ENCODE measurements at regions not wholly inside any gene's neighbourhood (a gene's known extent, or its start where the extent isn't known, plus 50 kb on each side); places are given as distances from the start of the nearest gene placed in this dataset.
"Not testable (repeated sequence)": the region's sequence is repeated elsewhere in the genome, so short reads cannot be mapped to it uniquely, and the experiment has no call there.

GRCh38 chr15:20657084-20657483 is 115.5 kb upstream of the GOLGA6L6 start:
- H3K4me3 ChIP-seq (ENCODE audit: low read depth, low read length) = no peak overlapping the region
- TF ChIP-seq, protein P1, sequence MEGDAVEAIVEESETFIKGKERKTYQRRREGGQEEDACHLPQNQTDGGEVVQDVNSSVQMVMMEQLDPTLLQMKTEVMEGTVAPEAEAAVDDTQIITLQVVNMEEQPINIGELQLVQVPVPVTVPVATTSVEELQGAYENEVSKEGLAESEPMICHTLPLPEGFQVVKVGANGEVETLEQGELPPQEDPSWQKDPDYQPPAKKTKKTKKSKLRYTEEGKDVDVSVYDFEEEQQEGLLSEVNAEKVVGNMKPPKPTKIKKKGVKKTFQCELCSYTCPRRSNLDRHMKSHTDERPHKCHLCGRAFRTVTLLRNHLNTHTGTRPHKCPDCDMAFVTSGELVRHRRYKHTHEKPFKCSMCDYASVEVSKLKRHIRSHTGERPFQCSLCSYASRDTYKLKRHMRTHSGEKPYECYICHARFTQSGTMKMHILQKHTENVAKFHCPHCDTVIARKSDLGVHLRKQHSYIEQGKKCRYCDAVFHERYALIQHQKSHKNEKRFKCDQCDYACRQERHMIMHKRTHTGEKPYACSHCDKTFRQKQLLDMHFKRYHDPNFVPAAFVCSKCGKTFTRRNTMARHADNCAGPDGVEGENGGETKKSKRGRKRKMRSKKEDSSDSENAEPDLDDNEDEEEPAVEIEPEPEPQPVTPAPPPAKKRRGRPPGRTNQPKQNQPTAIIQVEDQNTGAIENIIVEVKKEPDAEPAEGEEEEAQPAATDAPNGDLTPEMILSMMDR (IDR thresholded peaks at IDR 0.05; ENCODE audit: low read depth, low read length) = no peak

GRCh38 chr15:20652914-20653313 is 111.3 kb upstream of the GOLGA6L6 start:
- Histone ChIP-seq H3K27me3 (no peaks in the 10 kb centered on the region), H3K4me3 (ENCODE audit: low read depth, low read length) (no peak overlapping the region), H3K36me3 (no peaks in the 10 kb centered on the region), H3K4me1 (no peaks in the 10 kb centered on the region), H3K9me3 (no peaks in the 10 kb centered on the region; the same call in 1 of the 2 replicates)
- TF ChIP-seq, protein P1 (IDR thresholded peaks at IDR 0.05; ENCODE audit: low read depth, low read length) = no peak
- DNase-seq = no peak

More at GRCh38 chr15:20657084-20657483, 115.5 kb upstream of the GOLGA6L6 start:
- no peak for DNase-seq
- Histone ChIP-seq H3K27me3 (no peaks in the 10 kb centered on the region), H3K36me3 (no peaks in the 10 kb centered on the region), H3K9me3 (no peaks in the 10 kb centered on the region; the same call in 1 of the 2 replicates), H3K4me1 (no peaks in the 10 kb centered on the region)

DNA sequence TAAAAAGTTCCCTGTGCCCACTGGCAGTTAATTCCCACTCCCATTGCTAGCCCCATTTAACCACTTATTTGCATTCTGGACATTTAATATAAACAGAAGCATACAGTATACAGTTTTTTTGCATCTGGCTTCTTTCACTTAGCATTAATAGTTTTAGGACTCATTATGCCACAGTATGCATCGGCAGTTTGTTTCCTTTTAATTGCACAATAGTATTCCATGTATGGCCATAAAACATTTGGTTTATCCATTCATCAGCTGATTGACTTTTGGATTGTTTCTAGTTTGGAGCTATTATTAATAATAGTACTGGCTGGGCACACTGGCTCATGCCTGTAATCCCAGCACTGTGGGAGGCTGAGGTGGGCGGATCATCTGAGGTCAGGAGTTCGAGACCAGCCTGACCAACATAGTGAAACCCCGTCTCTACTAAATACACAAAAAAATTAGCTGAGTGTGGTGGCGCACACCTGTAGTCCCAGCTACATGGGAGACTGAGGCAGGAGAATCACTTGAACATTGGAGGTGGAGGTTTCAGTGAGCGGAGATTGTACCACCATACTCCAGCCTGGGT is 106.9 kb upstream of the GOLGA6L6 start:
- H3K36me3 ChIP-seq; H3K9me3 ChIP-seq; DNase-seq; H3K4me1 ChIP-seq; H3K4me3 ChIP-seq (ENCODE audit: low read depth, low read length): not testable (repeated sequence)
- peaks cover 10% of the 10 kb centered on the region for H3K27me3 ChIP-seq

DNA sequence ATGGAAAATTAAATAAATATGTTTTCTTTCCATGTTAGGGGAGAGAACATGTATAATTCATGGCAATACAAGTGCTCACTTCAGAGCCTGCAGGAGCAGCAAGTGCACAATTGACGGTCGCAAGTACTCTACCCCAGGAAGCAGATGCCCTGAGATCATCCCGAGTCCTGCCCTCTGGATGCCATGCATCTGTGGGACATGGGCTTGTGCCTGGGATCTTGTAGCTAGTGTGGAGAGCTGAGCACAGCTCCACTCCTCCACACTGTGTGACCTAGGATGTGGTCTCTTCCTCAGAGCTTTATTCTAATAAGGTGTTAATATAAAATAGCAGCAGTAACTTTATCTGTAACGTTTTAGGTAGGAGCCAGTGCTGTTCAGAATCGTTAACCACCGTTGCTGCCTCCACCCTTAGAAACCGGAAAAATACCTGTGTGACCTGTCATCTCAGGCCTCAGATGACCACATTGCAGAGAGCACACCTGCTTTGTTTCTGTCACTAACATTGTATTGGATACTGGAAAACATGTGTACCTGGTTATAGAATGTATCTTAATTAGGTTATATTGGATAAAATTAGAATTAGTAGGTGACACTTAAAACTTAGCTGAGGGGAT is 105.0 kb upstream of the GOLGA6L6 start:
- no peak for DNase-seq
- Histone ChIP-seq H3K4me1 (no peaks in the 10 kb centered on the region), H3K36me3 (no peaks in the 10 kb centered on the region), H3K27me3 (peaks cover 11% of the 10 kb centered on the region), H3K4me3 (ENCODE audit: low read depth, low read length) (no peak overlapping the region), H3K9me3 (no peaks in the 10 kb centered on the region)
- TF ChIP-seq, protein P1 (IDR thresholded peaks at IDR 0.05; ENCODE audit: low read depth, low read length) = no peak

DNA sequence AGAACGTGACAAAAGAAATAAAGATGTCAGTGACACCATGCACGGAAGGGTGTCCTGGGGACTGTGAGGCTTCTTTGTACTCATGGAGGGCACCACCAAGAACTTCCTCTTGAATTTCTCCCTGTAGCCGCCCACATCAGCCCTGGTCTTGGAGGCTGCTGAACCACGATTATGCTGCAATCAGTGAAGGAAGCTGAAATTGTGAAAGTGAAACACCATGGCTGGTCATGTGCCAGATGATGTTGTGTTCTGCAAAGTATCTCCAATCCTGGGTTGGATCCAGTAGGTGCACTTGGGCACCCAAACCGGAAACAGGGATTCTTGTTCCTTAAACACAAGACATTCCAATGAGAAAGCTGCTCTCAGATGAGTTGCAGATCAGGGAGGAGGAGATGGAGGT is 104.4 kb upstream of the GOLGA6L6 start:
- no peak overlapping the region for H3K4me3 ChIP-seq (ENCODE audit: low read depth, low read length)
- TF ChIP-seq, protein P1 (IDR thresholded peaks at IDR 0.05; ENCODE audit: low read depth, low read length) = no peak
- no peaks in the 10 kb centered on the region for H3K4me1 ChIP-seq
- no peaks in the 10 kb centered on the region for H3K9me3 ChIP-seq
- peaks cover 11% of the 10 kb centered on the region for H3K27me3 ChIP-seq
- H3K36me3 ChIP-seq = no peaks in the 10 kb centered on the region
- no peak for DNase-seq

- peaks cover 11% of the 10 kb centered on the region for H3K27me3 ChIP-seq
Measured at GRCh38 chr15:20644896-20645295, 103.3 kb upstream of the GOLGA6L6 start.

More at GRCh38 chr15:20644896-20645295, 103.3 kb upstream of the GOLGA6L6 start:
- H3K4me3 ChIP-seq (ENCODE audit: low read depth, low read length) = no peak overlapping the region
- TF ChIP-seq, protein P1 (IDR thresholded peaks at IDR 0.05; ENCODE audit: low read depth, low read length) = no peak
- no peaks in the 10 kb centered on the region for H3K9me3 ChIP-seq
- no peaks in the 10 kb centered on the region for H3K36me3 ChIP-seq
- no peaks in the 10 kb centered on the region for H3K4me1 ChIP-seq
- no peak for DNase-seq

All from BE2C (cell line).